ENCODE measurements at regions not wholly inside any gene's neighbourhood (a gene's known extent, or its start where the extent isn't known, plus 50 kb on each side); places are given as distances from the start of the nearest gene placed in this dataset.

GRCh38 chr6:24987446-24988115 lies 51.8 kb upstream of the RIPOR2 start:
- no peak for TF ChIP-seq POLR2A (IDR thresholded peaks at IDR 0.05; ENCODE audit: low read depth, low read length)
- TF ChIP-seq POLR2AphosphoS5 (IDR thresholded peaks at IDR 0.05; ENCODE audit: low read depth, low read length) = no peak
